GM23338 (cell line): ENCODE measurements at regions not wholly inside any gene's neighbourhood (a gene's known extent, or its start where the extent isn't known, plus 50 kb on each side); places are given as distances from the start of the nearest gene placed in this dataset.

ENCODE experiments used
- ATAC-seq: fragments of 200-7000 bp; cut with Tn5 transposase; 3 replicates; pipeline ENCODE4 v1.9.1; 2020
- DNase-seq: peaks from one replicate; pipeline ENCODE4 v3.0.0-alpha.2; 2015; ENCODE audit warnings: low spot score
- H2AFZ ChIP-seq: fragments of 200-600 bp; sonication (generic); 2 replicates; pipeline ENCODE4 v1.8.0; 2016; ENCODE audit warnings: antibody characterized with exemption, mild to moderate bottlenecking, moderate library complexity
- H3F3A ChIP-seq: fragments of 200-600 bp; sonication (generic); replicated peaks from 2 replicates; pipeline ENCODE4 v1.8.0; 2017; ENCODE audit warnings: antibody characterized with exemption, mixed run types, low read depth
- H3K27ac ChIP-seq: fragments of 200-600 bp; sonication (generic); 2 replicates; pipeline ENCODE4 v1.6.1; 2016; ENCODE audit warnings: low read depth
- H3K27me3 ChIP-seq: fragments of 200-600 bp; sonication (generic); 2 replicates; pipeline ENCODE4 v1.8.0; 2016; ENCODE audit warnings: mild to moderate bottlenecking, mixed run types, moderate library complexity; ENCODE audit not compliant: insufficient read depth
- H3K36me3 ChIP-seq: fragments of 200-600 bp; sonication (generic); 2 replicates; pipeline ENCODE4 v1.8.0; 2016; ENCODE audit warnings: mild to moderate bottlenecking; ENCODE audit not compliant: insufficient read depth
- H3K4me1 ChIP-seq: fragments of 200-600 bp; sonication (generic); 2 replicates; pipeline ENCODE4 v1.8.0; 2016; ENCODE audit warnings: mild to moderate bottlenecking, moderate library complexity; ENCODE audit not compliant: insufficient read depth
- H3K4me2 ChIP-seq: fragments of 200-600 bp; sonication (generic); 2 replicates; pipeline ENCODE4 v1.7.1; 2017; ENCODE audit warnings: mixed run types
- H3K4me3 ChIP-seq: fragments of 200-600 bp; sonication (generic); 2 replicates; pipeline ENCODE4 v1.6.1; 2016; ENCODE audit warnings: mixed run types
- H3K79me2 ChIP-seq: fragments of 200-600 bp; sonication (generic); replicated peaks from 2 replicates; pipeline ENCODE4 v1.8.0; 2017; ENCODE audit warnings: mild to moderate bottlenecking; ENCODE audit not compliant: insufficient read depth
- H3K9me2 ChIP-seq: fragments of 200-600 bp; sonication (generic); 2 replicates; pipeline ENCODE4 v1.8.0; 2017; ENCODE audit not compliant: insufficient read depth
- H4K20me1 ChIP-seq: fragments of 200-600 bp; sonication (generic); replicated peaks from 2 replicates; pipeline ENCODE4 v1.8.0; 2017; ENCODE audit warnings: mild to moderate bottlenecking; ENCODE audit not compliant: insufficient read depth
- H3K27ac Mint-ChIP-seq: 2 replicates; pipeline ENCODE4 v1.8.0; 2020; ENCODE audit warnings: inconsistent platforms, mild to moderate bottlenecking, moderate library complexity, mixed read lengths
- H3K27me3 Mint-ChIP-seq: 3 replicates; pipeline ENCODE4 v1.8.0; 2022; ENCODE audit warnings: low read depth, mild to moderate bottlenecking, moderate library complexity, mixed read lengths, inconsistent platforms; ENCODE audit not compliant: insufficient read depth, poor library complexity
- H3K36me3 Mint-ChIP-seq: 3 replicates; pipeline ENCODE4 v1.8.0; 2021; ENCODE audit warnings: low read depth, mild to moderate bottlenecking, inconsistent platforms, moderate library complexity, mixed read lengths
- H3K4me1 Mint-ChIP-seq: 3 replicates; pipeline ENCODE4 v1.8.0; 2020; ENCODE audit warnings: mild to moderate bottlenecking, inconsistent platforms, mixed read lengths
- H3K4me3 Mint-ChIP-seq: 3 replicates; pipeline ENCODE4 v1.8.0; 2021; ENCODE audit warnings: moderate library complexity, mild to moderate bottlenecking, inconsistent platforms, mixed read lengths
- H3K9me3 Mint-ChIP-seq: 3 replicates; pipeline ENCODE4 v1.8.0; 2020; ENCODE audit warnings: moderate library complexity, mild to moderate bottlenecking, inconsistent platforms, mixed read lengths
- CREB1 ChIP-seq: fragments of 250-450 bp; sonication (Bioruptor Pico); IDR thresholded peaks from 2 replicates; pipeline ENCODE4 v1.5.0; 2020; ENCODE audit warnings: low read depth, mild to moderate bottlenecking, moderate library complexity
- EZH2 ChIP-seq: fragments of 200-600 bp; sonication (generic); IDR thresholded peaks from one replicate; pipeline ENCODE4 v1.8.0; 2017; ENCODE audit warnings: antibody characterized with exemption, mild to moderate bottlenecking, low read depth; ENCODE audit not compliant: unreplicated experiment
- JUNB ChIP-seq: IDR thresholded peaks from one replicate; pipeline ENCODE4 v1.6.1; 2016; ENCODE audit warnings: antibody characterized with exemption; ENCODE audit not compliant: unreplicated experiment
- NANOG ChIP-seq: IDR thresholded peaks from 2 replicates; pipeline ENCODE4 v1.6.1; 2016; ENCODE audit warnings: antibody characterized with exemption, borderline replicate concordance
- POLR2AphosphoS5 ChIP-seq: IDR thresholded peaks from 2 replicates; pipeline ENCODE4 v1.6.1; 2016; ENCODE audit warnings: antibody characterized with exemption, low read depth
- STAT1 ChIP-seq: IDR thresholded peaks from one replicate; pipeline ENCODE4 v1.6.1; 2016; ENCODE audit warnings: antibody characterized with exemption; ENCODE audit not compliant: unreplicated experiment
- ZNF114 ChIP-seq: fragments of 250-450 bp; sonication (Bioruptor Pico); IDR thresholded peaks from 2 replicates; pipeline ENCODE4 v1.5.0; 2020; ENCODE audit warnings: mild to moderate bottlenecking, moderate library complexity
- ZNF331 ChIP-seq: fragments of 250-450 bp; sonication (Bioruptor Pico); IDR thresholded peaks from 2 replicates; pipeline ENCODE4 v1.5.0; 2020; ENCODE audit warnings: low read depth, mild to moderate bottlenecking, moderate library complexity
- TF ChIP-seq, protein P1 (sequence below): fragments of 250-450 bp; sonication (Bioruptor Pico); IDR thresholded peaks from 2 replicates; pipeline ENCODE4 v1.5.0; 2020; ENCODE audit warnings: mild to moderate bottlenecking, moderate library complexity

DNA sequence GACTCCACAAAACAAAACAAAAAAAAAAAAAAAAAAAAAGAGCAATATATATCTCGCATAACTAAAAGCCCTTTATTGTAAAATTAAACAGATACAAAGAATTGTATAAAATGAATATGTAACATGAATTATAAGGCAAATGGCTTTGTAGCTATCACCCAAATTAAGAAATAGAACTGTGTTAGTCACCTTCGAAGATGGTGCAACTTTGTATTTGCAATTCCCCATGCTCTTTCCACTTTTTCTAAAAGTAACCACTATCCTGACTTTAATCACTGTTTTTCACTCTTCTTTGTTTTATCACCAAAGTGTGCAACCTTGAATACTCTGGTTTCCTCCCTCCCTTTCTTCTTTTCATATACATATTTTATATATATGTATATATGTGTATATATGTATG, 57.1 kb upstream of the HTR2A start (continued):
- TF ChIP-seq NANOG (no peak), JUNB (no peak), ZNF331 (CRISPR knock-in tag) (no peak), ZNF114 (CRISPR knock-in tag) (no peak), CREB1 (CRISPR knock-in tag) (no peak), EZH2 (no peak), POLR2AphosphoS5 (no peak)
- TF ChIP-seq, protein P1, sequence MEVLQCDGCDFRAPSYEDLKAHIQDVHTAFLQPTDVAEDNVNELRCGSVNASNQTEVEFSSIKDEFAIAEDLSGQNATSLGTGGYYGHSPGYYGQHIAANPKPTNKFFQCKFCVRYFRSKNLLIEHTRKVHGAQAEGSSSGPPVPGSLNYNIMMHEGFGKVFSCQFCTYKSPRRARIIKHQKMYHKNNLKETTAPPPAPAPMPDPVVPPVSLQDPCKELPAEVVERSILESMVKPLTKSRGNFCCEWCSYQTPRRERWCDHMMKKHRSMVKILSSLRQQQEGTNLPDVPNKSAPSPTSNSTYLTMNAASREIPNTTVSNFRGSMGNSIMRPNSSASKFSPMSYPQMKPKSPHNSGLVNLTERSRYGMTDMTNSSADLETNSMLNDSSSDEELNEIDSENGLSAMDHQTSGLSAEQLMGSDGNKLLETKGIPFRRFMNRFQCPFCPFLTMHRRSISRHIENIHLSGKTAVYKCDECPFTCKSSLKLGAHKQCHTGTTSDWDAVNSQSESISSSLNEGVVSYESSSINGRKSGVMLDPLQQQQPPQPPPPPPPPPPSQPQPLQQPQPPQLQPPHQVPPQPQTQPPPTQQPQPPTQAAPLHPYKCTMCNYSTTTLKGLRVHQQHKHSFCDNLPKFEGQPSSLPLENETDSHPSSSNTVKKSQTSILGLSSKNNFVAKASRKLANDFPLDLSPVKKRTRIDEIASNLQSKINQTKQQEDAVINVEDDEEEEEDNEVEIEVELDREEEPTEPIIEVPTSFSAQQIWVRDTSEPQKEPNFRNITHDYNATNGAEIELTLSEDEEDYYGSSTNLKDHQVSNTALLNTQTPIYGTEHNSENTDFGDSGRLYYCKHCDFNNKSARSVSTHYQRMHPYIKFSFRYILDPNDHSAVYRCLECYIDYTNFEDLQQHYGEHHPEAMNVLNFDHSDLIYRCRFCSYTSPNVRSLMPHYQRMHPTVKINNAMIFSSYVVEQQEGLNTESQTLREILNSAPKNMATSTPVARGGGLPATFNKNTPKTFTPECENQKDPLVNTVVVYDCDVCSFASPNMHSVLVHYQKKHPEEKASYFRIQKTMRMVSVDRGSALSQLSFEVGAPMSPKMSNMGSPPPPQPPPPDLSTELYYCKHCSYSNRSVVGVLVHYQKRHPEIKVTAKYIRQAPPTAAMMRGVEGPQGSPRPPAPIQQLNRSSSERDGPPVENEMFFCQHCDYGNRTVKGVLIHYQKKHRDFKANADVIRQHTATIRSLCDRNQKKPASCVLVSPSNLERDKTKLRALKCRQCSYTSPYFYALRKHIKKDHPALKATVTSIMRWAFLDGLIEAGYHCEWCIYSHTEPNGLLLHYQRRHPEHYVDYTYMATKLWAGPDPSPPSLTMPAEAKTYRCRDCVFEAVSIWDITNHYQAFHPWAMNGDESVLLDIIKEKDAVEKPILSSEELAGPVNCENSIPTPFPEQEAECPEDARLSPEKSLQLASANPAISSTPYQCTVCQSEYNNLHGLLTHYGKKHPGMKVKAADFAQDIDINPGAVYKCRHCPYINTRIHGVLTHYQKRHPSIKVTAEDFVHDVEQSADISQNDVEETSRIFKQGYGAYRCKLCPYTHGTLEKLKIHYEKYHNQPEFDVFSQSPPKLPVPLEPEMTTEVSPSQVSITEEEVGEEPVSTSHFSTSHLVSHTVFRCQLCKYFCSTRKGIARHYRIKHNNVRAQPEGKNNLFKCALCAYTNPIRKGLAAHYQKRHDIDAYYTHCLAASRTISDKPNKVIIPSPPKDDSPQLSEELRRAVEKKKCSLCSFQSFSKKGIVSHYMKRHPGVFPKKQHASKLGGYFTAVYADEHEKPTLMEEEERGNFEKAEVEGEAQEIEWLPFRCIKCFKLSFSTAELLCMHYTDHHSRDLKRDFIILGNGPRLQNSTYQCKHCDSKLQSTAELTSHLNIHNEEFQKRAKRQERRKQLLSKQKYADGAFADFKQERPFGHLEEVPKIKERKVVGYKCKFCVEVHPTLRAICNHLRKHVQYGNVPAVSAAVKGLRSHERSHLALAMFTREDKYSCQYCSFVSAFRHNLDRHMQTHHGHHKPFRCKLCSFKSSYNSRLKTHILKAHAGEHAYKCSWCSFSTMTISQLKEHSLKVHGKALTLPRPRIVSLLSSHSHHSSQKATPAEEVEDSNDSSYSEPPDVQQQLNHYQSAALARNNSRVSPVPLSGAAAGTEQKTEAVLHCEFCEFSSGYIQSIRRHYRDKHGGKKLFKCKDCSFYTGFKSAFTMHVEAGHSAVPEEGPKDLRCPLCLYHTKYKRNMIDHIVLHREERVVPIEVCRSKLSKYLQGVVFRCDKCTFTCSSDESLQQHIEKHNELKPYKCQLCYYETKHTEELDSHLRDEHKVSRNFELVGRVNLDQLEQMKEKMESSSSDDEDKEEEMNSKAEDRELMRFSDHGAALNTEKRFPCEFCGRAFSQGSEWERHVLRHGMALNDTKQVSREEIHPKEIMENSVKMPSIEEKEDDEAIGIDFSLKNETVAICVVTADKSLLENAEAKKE = no peak

DNA sequence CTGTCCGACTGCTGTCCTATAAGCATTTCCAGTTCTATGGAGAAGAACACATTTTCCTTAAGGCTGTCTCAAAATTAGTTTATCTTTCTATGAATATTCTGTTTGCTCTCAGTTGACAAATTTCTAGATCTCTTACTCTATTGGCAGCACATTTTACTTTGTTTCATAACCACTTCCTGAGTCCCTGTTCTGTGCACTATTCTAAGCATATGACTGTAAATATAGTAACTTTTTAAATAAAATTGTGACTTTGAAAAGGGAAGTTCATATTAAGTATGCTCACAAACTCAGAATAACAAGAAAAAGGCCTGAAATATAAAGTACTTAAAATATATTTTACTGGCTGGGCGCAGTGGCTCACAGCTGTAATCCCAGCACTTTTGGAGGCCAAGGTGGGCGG, 56.5 kb upstream of the HTR2A start:
- peaks cover 11% of the 10 kb centered on the region; the same call in 2 of the 3 replicates for H3K36me3 Mint-ChIP-seq
- Histone ChIP-seq H3K4me3 (no peak overlapping the region), H2AFZ (no peak overlapping the region), H3K79me2 (no peaks in the 10 kb centered on the region), H3K4me1 (peaks cover 4% of the 10 kb centered on the region), H3K4me2 (no peak overlapping the region), H3K27ac (no peak overlapping the region), H3K36me3 (no peaks in the 10 kb centered on the region), H3K9me2 (peaks cover 9% of the 10 kb centered on the region; the same call in 1 of the 2 replicates), H3K27me3 (no peaks in the 10 kb centered on the region), H4K20me1 (no peaks in the 10 kb centered on the region), H3F3A (no peaks in the 10 kb centered on the region)
- no peak overlapping the region for H3K4me3 Mint-ChIP-seq
- ATAC-seq (no peak), DNase-seq (no peak)
- H3K4me1 Mint-ChIP-seq = peaks cover 11% of the 10 kb centered on the region; the same call in 2 of the 3 replicates
- no peak overlapping the region for H3K27ac Mint-ChIP-seq
- peaks cover 5% of the 10 kb centered on the region; the same call in 1 of the 3 replicates for H3K9me3 Mint-ChIP-seq
- peaks cover 2% of the 10 kb centered on the region for H3K27me3 Mint-ChIP-seq
- TF ChIP-seq JUNB = no peak
- TF ChIP-seq STAT1 = no peak
- TF ChIP-seq, protein P1 = no peak
- no peak for TF ChIP-seq ZNF331 (CRISPR knock-in tag)
- TF ChIP-seq POLR2AphosphoS5 = no peak
- TF ChIP-seq ZNF114 (CRISPR knock-in tag) = no peak
- TF ChIP-seq CREB1 (CRISPR knock-in tag) = no peak
